SKM-1 (cell line): ENCODE measurements at regions not wholly inside any gene's neighbourhood (a gene's known extent, or its start where the extent isn't known, plus 50 kb on each side); places are given as distances from the start of the nearest gene placed in this dataset.

ENCODE experiments used
- DNase-seq: peaks from one replicate; lab custom pipeline; 2025; ENCODE audit not compliant: unreplicated experiment; lab: John Stamatoyannopoulos, UW

DNA sequence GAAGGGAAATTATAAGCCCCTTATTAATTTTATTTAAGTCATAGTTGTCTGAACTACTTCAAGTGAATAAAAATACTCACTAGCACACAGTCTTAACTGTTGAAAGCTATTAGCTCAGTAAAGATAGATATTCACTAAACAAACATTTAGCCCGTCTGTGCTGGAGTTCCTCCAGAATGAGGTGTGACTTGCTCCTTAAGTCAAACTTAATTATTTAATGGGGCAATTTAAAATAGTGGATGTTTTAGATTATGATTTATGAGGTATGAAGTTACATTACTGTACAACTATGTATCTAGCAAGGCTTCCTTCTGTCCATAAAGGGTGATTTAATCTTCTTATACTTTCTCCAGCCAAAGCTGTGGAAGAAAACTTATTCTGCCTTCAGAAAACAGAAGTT lies 414.0 kb upstream of the FLRT2 start:
- no peak for DNase-seq

DNA sequence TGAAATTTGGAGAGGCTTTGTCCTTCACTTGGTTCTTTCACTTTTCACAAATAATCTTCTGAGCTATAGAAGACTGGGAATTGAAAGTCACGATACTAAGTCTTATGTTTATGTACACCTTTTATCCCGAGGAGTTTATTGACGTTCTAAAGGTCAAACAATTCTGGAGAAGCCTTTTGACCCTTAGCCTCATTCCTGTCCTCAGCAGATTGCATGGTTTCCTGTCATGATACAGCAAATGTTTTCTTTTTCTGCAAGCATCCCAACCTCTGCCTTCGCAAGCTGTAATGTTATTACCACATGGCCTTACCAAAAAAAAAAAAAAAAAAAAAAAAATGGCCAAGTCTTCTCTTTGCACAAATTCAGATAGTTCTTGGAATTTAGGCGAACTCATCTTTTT lies 411.7 kb upstream of the FLRT2 start:
- DNase-seq = no peak

DNA sequence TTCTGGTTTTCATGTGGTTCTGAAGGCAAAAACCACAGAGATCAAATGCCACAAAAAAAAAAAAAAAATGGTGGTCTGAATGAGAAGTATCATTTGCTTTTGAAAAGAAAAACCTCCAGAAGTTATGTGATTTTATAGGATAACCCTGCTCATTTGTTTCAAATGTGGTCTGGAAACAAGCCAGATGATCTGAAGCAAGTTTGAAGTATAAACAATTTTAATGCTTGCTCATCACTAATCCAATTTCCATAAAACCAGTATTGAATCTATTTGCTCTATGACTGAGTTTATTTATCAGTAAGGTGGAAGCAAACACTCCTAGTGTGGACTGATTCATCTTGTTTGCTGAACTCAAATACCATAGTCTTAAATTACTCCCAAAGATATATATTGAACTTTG lies 407.3 kb upstream of the FLRT2 start:
- no peak for DNase-seq

DNA sequence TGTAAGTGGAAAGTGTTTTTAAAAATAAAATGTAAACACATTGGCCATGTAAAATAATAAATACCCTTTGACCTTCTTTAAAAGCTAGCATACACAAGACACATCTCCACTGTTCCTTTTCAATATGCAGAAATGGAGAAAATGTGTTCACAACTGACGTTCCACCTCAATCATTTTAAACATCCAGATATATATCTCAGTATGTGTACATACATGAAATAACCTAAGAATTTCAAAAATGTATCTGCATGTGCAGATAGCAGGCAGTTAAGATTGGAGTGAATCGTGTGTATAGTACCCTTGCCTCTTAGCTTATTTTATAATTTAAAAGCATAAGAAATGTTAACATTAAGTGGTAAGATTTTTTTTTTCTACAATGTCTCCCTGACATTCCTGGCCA lies 406.2 kb upstream of the FLRT2 start:
- DNase-seq = no peak

DNA sequence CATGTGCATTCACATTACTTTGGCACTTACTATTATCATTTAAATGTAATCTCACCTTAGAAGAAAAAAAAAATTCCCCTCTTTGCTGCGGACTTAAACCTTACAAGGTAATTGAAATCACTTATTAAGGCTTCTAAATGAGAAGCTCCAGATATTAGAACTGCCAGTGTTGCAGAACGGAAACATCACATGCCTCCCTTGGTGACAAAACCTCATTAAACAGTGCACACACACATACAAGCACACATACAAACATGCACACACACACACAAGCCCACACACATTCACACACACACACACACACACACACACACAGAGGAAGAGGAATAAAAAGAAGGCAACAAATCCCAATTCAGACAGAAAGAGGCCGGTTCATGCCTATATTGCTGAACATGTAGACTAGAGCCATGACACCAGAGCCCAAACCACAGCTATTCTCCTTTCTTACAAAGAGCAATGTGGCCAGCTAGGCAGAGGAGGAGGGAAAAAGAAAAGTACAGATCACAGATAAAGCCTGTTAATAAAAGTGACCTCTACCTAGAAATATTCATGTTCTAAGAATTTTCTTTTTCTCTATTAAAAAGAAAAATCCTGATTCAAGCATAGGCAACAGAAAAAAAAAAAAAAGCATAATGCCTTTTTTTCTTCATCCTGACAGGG lies 405.2 kb upstream of the FLRT2 start:
- no peak for DNase-seq

DNA sequence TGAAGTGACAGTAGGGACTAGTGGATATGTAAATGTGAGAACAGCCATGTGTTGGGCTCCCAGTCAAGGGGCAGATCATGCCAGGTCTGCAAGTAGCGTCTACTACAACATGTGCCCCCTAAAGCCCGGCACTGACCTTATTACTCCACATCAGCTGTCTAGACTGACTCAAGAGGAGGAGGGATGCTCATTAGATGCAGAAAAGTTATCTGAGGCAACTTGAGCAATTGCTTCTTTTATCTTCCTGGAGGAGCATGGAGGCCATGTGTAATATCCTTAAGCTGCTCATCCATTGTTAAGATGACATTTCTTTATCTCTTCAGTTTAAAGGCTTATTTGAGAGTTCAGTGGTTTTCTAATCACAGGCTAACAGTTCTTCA lies 404.7 kb upstream of the FLRT2 start:
- DNase-seq = no peak

DNA sequence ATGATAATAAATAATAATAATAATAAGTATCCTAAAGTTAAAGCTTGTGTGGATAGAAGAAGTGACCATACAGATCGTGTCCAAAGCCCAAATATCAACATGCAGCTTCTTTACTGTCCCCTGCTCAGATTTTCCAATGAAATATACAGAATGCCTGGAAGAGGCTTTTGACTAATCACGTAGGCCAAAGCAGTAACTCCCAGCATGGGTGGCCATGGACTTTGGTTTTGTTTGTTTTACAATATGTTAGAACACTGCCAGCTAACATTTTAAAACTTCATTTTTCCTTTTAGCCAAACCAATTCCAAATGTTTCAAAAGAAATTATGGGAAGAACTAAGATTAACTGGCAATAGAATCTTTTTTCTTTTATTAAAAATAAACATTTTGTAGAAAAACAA lies 400.0 kb upstream of the FLRT2 start:
- no peak for DNase-seq

DNA sequence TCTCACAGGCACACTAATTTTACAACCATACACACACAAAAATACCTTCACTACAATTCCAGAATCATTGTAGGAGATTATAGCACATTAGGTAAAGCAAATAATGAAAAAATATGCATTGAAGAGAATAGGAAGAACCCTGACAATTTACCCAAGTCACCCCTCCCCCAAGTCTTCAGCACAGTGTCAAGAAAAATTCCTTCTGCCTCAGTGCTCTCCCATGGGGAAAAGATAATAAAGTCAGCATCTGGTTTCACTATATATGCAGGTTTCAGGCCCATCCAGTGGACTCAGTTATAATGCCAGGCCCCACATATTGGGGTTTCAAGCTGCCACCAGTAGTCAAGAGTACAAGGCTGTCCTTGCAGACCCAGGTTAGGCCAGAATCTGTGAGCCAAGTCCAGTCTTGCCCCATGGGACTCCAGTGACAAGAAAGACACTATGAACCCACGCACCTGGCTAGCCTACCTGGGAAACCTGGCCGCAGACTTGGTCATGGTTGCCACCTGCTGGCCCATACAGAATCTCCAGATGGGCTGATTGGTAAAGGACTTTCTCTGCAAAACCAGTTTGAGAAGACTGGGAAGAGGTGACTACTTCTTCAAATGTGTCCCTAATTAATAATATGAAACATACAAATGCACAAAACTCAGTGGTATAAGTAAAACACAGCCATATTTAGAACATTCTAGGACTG lies 398.6 kb upstream of the FLRT2 start:
- DNase-seq = no peak

DNA sequence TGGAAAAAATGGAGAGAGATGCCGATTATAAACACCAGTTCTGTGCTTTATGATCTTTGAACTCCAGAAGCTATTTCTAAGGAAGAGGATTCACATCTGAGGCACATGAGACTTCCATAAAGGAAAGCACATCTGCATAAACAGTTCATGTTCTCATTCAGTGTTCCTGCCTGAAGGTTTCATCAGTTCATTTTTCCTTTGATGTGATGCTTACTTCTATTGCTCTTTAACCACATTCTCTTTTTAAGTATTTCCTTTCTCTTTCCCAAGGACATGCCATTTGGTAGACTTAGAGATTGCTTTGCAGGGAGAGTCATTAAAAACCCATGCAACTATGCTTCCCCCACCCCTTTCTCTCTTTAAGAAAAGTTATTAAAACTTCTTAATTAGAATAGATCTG lies 387.0 kb upstream of the FLRT2 start:
- DNase-seq = no peak

DNA sequence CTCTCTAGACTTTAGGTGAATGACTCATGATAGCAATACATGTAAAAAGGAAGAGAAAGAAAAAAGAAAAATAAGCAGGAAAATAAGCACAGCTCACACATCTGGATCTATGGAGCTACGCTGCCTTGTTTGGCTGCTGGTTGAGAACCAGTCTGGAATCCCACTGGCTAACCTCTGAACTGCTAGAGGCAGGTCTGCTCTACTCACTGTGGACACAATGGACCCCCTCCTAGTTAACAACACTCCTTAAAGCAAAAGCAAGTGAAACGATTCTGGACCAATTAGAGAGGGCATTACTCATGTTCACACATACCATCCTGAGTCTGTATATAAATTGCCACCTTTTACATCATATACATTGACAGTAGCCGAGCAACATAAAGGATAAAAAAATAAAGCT lies 383.2 kb upstream of the FLRT2 start:
- no peak for DNase-seq

DNA sequence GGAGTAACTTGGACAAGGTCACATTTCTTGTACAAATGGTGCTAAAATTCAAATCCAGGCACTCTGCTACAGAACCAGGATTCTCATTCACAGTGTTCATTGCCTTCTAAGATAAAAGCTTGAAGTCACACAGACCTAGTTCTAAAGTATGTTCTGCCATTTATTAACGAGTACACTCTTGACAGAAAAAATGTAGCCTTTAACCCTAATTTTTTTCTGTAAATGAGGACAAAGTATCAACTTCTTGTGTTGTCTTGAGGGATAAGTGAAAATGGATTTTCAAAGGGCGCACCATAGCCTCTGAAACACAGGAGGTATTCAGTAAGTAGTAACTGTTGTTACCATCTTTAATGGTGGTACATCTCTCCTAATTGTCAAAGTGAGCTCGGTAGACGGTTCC lies 379.8 kb upstream of the FLRT2 start:
- no peak for DNase-seq

DNA sequence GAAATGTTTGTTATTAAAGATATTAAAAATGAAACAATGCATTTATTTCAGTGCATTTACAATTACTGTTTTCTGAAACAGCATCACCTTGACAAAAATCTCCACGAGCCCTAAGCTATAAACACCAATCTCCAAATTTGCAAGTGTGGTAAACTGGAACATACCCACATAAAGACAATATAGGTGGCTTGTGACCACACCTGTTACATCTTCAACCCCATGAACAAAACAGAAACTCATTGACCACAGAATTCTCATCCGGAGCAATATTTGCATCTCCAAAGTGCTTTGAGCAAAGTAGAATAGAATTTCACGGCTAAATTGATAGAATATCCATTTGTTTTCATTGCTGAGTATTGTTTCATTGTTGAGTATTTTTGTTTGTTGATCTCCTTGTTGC lies 375.2 kb upstream of the FLRT2 start:
- DNase-seq = no peak

DNA sequence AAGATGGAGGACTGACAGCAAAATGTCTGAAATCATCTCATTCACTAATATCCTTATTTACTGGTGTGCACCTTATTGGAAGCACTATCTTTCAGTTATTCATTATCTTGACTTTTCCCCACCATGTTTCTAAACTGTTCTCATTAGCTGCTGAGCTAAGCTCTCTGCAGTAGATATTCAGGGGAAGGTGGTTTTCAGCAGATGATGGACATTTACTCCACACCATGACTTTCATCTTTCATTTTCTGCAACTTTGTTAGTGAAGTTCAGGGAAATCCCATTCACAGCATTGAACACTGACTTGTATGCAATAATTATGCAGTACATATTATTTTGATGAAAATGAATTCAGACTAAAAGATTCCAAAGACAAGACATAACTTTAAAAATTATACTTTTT lies 373.6 kb upstream of the FLRT2 start:
- DNase-seq = no peak

DNA sequence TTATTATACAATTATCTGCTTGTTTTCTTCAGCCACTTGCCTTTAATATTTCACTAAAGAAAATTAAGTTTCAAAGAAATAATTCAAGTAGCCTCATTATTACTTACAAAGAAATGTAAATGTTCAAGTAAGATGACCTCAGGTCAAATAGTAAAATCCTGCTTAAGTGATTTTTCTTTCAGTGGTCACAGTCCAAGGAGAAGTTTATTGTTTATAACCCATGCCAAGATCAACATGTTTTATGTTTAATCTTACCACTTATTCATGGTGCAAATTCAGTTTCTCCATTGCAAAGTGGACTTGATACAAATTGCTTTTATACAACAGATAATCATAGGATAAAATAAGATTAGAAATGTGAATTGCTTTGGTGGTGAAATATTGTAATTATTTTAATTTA lies 370.2 kb upstream of the FLRT2 start:
- no peak for DNase-seq

DNA sequence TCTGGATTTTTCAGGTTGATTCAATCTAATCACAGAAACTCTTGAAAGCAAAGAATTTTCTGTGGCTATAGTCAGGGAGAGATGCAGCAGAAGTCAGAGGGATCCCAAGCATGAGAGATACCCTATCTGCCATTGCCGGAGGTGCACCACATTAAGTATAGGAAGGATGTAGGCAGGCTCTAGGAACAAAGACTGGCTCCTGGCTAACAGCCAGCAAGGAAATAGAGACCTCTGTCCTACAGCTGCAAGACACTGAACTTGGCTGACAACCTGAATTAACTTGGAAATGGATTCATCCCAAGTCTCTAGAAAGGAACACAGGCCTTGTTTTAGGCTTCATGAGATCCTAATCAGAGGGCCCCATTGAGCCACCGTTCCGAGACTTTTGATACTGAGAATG lies 364.9 kb upstream of the FLRT2 start:
- DNase-seq = no peak

DNA sequence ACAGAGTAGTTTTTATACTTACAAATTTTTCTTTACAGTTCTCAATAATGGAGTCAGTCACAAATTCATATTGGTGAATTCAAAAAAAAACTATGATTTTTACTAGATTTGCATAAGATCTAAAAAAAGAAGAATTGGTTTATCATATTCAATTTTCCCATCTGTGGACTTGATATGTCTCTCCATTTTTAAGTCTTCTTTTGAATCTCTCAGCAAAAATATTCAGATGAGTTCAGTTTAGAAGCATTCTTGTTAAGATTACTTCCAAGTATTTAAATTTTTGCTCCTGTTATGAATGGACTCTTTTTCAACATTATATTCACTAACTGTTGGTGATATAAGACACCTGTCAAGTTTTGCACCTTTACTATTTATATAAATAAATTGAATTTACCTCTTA lies 360.6 kb upstream of the FLRT2 start:
- no peak for DNase-seq

DNA sequence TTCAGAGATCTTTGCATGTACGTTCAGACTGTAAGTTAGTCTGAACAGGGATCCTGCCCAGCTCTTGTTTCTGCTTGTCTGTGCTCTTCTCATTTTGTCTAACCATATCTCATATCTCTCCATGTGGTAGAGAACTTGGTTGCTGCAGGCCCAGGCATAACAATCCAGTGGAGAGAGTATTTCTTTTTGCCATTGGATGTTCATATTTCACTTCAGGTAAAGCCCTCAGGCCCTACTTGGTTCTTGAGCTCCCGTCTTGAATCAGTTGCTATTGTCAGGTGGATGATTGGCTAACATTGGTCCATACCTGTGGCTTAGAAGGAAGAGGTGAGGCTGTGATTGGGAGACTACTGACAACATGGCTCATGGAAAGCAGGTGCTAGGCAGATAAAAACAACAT lies 357.7 kb upstream of the FLRT2 start:
- DNase-seq = no peak

DNA sequence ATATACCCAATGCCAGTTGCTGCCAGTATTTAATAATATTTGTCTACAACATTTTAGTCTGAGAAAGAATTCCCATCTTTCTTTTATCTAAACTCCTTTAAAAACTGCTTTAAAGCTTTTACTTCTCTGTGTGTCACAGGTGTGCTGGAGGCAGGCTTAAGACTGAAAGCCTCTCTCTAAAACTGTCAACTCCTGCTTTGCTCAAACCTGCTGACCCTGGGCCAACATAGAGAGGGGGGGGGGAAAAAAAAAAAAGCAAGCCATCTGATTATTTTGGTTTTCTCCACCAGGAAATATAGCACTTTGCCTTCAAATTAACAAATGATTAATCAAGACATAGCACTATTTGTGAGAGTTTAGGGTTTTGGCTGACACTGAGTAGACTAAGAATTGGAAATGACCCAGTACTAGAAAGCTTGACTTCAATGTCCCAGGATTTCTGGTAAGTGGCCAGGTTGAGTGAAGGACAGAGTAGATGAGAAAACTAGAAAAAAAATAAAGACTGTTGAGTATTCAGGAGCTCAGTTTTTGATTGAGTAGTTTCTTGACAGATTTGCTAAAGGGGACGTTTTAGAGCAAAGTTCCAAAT lies 357.0 kb upstream of the FLRT2 start:
- DNase-seq = no peak

DNA sequence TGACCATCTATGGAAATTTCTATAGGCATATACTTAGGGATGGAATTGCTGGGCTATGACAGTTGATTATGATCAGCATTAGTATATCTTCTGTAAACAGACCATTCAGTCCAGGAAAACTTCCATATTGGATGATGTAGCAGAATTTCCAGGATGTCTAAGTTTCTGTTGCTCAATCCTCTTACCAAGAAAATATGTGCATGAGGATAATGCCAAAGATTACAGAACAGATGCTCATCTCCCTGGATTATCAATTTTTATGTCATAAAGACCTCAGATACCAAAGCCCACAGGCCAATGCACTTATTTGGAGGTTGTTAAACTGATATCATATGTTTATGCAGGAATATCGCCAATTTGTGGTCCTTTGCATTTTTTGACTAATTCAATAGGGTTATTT lies 354.4 kb upstream of the FLRT2 start:
- DNase-seq = no peak

DNA sequence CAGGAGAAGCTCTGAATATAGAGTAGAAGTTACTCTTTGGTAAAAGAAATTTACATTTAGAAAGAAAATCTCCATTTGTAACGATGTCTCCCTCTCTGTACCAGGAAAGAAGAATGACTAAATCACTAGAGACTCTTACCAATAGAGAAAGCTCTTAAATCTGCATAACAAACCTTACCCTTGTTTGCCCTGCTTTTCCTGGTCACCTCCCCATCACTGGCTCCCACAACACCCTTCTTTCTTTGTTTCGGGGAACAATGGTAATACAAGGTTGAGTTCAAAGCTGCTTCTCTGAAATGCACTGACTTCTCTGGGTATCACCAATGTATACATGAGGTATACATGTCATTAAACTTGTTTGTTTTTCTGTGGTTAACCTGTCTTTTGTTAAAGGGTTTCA lies 351.1 kb upstream of the FLRT2 start:
- DNase-seq = no peak

DNA sequence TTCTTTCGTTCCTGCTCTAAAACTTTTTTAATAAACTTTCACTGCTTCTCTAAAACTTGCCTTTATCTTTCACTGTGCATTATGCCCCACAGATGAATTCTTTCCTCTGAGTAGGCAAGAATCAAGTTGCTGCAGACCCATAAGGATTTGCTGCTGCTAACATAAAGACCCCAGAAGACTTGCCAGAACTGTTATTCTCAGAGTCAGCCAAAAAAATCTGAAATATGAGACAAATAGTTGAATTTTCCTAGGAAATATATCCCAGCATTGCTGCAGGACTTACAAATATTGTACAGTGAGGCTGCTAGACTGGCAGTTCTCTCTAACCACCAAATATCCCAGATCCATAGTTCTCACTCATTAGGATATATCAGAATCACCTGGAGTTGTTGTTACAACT lies 349.1 kb upstream of the FLRT2 start:
- no peak for DNase-seq

DNA sequence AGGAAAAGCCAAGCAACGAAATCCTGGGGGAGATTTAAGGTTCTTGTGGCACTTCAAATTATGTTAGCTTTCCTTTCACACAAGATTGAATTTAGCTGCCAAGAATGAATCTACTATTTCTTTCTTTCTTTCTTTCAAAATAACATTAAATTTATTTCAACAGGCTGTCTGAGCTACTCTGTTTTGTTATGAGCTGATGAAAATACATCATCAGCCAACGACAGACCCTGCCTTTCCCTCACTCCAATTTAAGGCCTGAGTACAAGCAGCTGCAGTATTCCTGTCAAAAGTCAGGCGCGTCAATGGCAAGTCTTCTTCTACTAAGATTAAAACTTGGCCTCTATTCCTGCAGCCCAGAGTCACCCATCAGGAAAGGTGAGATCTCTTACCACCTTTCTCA lies 347.7 kb upstream of the FLRT2 start:
- DNase-seq = no peak

DNA sequence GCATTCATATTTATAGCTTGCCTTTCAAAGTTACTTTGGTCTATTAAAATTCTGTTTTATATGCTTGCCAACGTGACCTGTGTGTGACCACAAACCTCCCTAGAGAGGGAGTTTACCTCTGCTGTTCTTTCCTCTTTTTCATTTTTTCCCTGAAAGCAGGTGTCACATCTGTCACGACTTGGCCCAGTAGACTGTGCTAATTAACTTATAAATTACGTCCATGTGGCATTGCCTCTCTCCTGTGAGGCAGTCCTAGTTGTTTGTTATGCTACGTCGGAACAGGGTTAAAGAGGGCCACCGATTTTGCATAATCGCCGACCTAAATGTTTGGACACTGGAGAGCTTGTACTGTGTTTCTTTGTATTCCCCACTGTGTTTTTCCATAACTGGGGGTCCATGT lies 343.9 kb upstream of the FLRT2 start:
- no peak for DNase-seq
